Fibroblast of lung (primary cell): ENCODE measurements at regions not wholly inside any gene's neighbourhood (a gene's known extent, or its start where the extent isn't known, plus 50 kb on each side); places are given as distances from the start of the nearest gene placed in this dataset.

ENCODE experiments used
- DNase-seq, 2 donors: peaks; one replicate each; pipeline versions ENCODE4 v3.0.0 to v3.0.0-alpha.2; 2010; ENCODE audit warnings: low read depth in 2 of 2
- H2AFZ ChIP-seq: 2 replicates; pipeline ENCODE4 v1.5.1; 2012; ENCODE audit warnings: low read length, control low read depth, inconsistent platforms
- H3K27ac ChIP-seq: 2 replicates; pipeline ENCODE4 v1.5.1; 2011; ENCODE audit warnings: low read length, control low read depth; ENCODE audit not compliant: insufficient read depth
- H3K27me3 ChIP-seq: 2 replicates; pipeline ENCODE4 v1.5.1; 2011; ENCODE audit warnings: mild to moderate bottlenecking, low read length; ENCODE audit not compliant: control insufficient read depth, insufficient read depth
- H3K36me3 ChIP-seq: 2 replicates; pipeline ENCODE4 v1.5.1; 2011; ENCODE audit warnings: low read length; ENCODE audit not compliant: control insufficient read depth, insufficient read depth
- H3K4me1 ChIP-seq: 2 replicates; pipeline ENCODE4 v1.5.1; 2011; ENCODE audit warnings: low read length; ENCODE audit not compliant: control insufficient read depth, insufficient read depth; ENCODE audit errors: extremely low read depth
- H3K4me2 ChIP-seq: 2 replicates; pipeline ENCODE4 v1.5.1; 2011; ENCODE audit warnings: low read length, control low read depth; ENCODE audit not compliant: insufficient read depth; ENCODE audit errors: extremely low read depth
- H3K4me3 ChIP-seq, 4 experiments: fragments of 200-600 bp in 1 of 4; sonication (generic) in 1 of 4; replicated peaks in 1 of 4; 2 replicates each; pipeline ENCODE4 v1.5.1; 2011 to 2016; ENCODE audit warnings: low read length in 4 of 4, low read depth in 3 of 4, mild to moderate bottlenecking in 3 of 4, control low read depth in 2 of 4, inconsistent platforms in 1 of 4, mixed read lengths in 1 of 4; ENCODE audit not compliant: insufficient read depth in 1 of 4; ENCODE audit errors: control extremely low read depth in 1 of 4
- H3K79me2 ChIP-seq: 2 replicates; pipeline ENCODE4 v1.5.1; 2012; ENCODE audit warnings: mild to moderate bottlenecking, low read length, inconsistent platforms; ENCODE audit not compliant: control insufficient read depth, insufficient read depth
- H3K9ac ChIP-seq: 2 replicates; pipeline ENCODE4 v1.5.1; 2011; ENCODE audit warnings: mild to moderate bottlenecking, low read length, control low read depth; ENCODE audit not compliant: insufficient read depth
- H3K9me3 ChIP-seq: 2 replicates; pipeline ENCODE4 v1.5.1; 2012; ENCODE audit warnings: low read depth, low read length; ENCODE audit not compliant: control insufficient read depth, insufficient read depth
- H4K20me1 ChIP-seq: 2 replicates; pipeline ENCODE4 v1.5.1; 2011; ENCODE audit warnings: low read length; ENCODE audit not compliant: control insufficient read depth, insufficient read depth; ENCODE audit errors: extremely low read depth
- CTCF ChIP-seq, 2 donors: IDR thresholded peaks in 1 of 2; conservative IDR thresholded peaks in 1 of 2; 1 replicate in 1 of 2; 2 replicates in 1 of 2; pipeline ENCODE4 v1.5.1; 2011 to 2012; ENCODE audit warnings: low read length in 2 of 2, control low read depth in 1 of 2, inconsistent platforms in 1 of 2, low read depth in 1 of 2, mild to moderate bottlenecking in 1 of 2
- EZH2 ChIP-seq: IDR thresholded peaks from 2 replicates; pipeline ENCODE4 v1.5.1; 2012; ENCODE audit warnings: low read length, control low read depth, mild to moderate bottlenecking; ENCODE audit errors: missing control alignments

GRCh38 chr14:85813040-85813439 is 283.1 kb downstream of the FLRT2 start:
- Histone ChIP-seq H3K9ac (no peak overlapping the region), H3K4me2 (no peak overlapping the region), H3K4me1 (no peaks in the 10 kb centered on the region), H4K20me1 (no peaks in the 10 kb centered on the region), H3K79me2 (no peaks in the 10 kb centered on the region), H3K4me3 (no peak overlapping the region), H2AFZ (no peak overlapping the region), H3K9me3 (no peaks in the 10 kb centered on the region), H3K27me3 (no peaks in the 10 kb centered on the region), H3K36me3 (no peaks in the 10 kb centered on the region), H3K27ac (no peak overlapping the region)
- no peak for DNase-seq
- TF ChIP-seq CTCF (conservative IDR thresholded peaks at IDR 0.05 in 1 of 2, IDR thresholded peaks at IDR 0.05 in 1 of 2; ENCODE audit: low read depth in 1 of 2, low read length in 2 of 2) (no peak), EZH2 (no peak)

- no peak for DNase-seq
- Histone ChIP-seq H2AFZ (no peak overlapping the region), H3K27ac (no peak overlapping the region)
These were observed 281.4 kb downstream of the FLRT2 start for GRCh38 chr14:85811340-85811739.

GRCh38 chr14:85799668-85800067 is 269.7 kb downstream of the FLRT2 start:
- no peaks in the 10 kb centered on the region for H3K9me3 ChIP-seq
- no peak overlapping the region for H3K27ac ChIP-seq
- DNase-seq = no peak
- no peaks in the 10 kb centered on the region for H3K27me3 ChIP-seq
- H3K79me2 ChIP-seq = no peaks in the 10 kb centered on the region
- H2AFZ ChIP-seq = no peak overlapping the region
- no peak for TF ChIP-seq EZH2
- no peak for TF ChIP-seq CTCF (conservative IDR thresholded peaks at IDR 0.05 in 1 of 2, IDR thresholded peaks at IDR 0.05 in 1 of 2; ENCODE audit: low read depth in 1 of 2, low read length in 2 of 2)
- no peak overlapping the region for H3K9ac ChIP-seq
- H3K36me3 ChIP-seq = no peaks in the 10 kb centered on the region
- H3K4me3 ChIP-seq = no peak overlapping the region
- no peaks in the 10 kb centered on the region for H4K20me1 ChIP-seq
- H3K4me1 ChIP-seq = no peaks in the 10 kb centered on the region
- H3K4me2 ChIP-seq = no peak overlapping the region

More at GRCh38 chr14:85811340-85811739, 281.4 kb downstream of the FLRT2 start:
- H3K4me2 ChIP-seq = no peak overlapping the region
- no peaks in the 10 kb centered on the region for H3K9me3 ChIP-seq
- H3K36me3 ChIP-seq = no peaks in the 10 kb centered on the region
- no peaks in the 10 kb centered on the region for H3K79me2 ChIP-seq
- no peaks in the 10 kb centered on the region for H3K27me3 ChIP-seq
- H3K9ac ChIP-seq = no peak overlapping the region
- H4K20me1 ChIP-seq = no peaks in the 10 kb centered on the region
- no peak overlapping the region for H3K4me3 ChIP-seq
- TF ChIP-seq EZH2 = no peak
- no peaks in the 10 kb centered on the region for H3K4me1 ChIP-seq
